Osteoblast (primary cell): ENCODE measurements at regions not wholly inside any gene's neighbourhood (a gene's known extent, or its start where the extent isn't known, plus 50 kb on each side); places are given as distances from the start of the nearest gene placed in this dataset.

Experiments
- DNase-seq: peaks from one replicate; pipeline ENCODE4 v3.0.0; 2011; ENCODE audit warnings: low spot score, mixed read lengths; ENCODE audit not compliant: insufficient read length; ENCODE audit errors: missing footprints
- H2AFZ ChIP-seq: 2 replicates; pipeline ENCODE4 v1.6.0; 2011; ENCODE audit warnings: mild to moderate bottlenecking, low read length
- H3K27ac ChIP-seq: 2 replicates; pipeline ENCODE4 v1.5.1; 2011; ENCODE audit warnings: mild to moderate bottlenecking, low read depth, low read length, moderate library complexity
- H3K27me3 ChIP-seq: 2 replicates; pipeline ENCODE4 v1.6.0; 2012; ENCODE audit warnings: mild to moderate bottlenecking, control low read depth, inconsistent platforms, low read length, moderate library complexity; ENCODE audit not compliant: insufficient read depth
- H3K36me3 ChIP-seq: 2 replicates; pipeline ENCODE4 v1.5.1; 2011; ENCODE audit warnings: mild to moderate bottlenecking, low read length, control low read depth, moderate library complexity; ENCODE audit not compliant: insufficient read depth
- H3K4me1 ChIP-seq: 2 replicates; pipeline ENCODE4 v1.5.1; 2011; ENCODE audit warnings: mild to moderate bottlenecking, low read length, control low read depth, moderate library complexity; ENCODE audit not compliant: insufficient read depth
- H3K4me2 ChIP-seq: 2 replicates; pipeline ENCODE4 v1.6.0; 2011; ENCODE audit warnings: mild to moderate bottlenecking, low read length; ENCODE audit not compliant: insufficient read depth
- H3K4me3 ChIP-seq: fragments of 200-600 bp; sonication (generic); 3 replicates; pipeline ENCODE4 v1.5.1; 2012; ENCODE audit warnings: mild to moderate bottlenecking, low read length, inconsistent platforms; ENCODE audit not compliant: insufficient read depth
- H3K79me2 ChIP-seq: 2 replicates; pipeline ENCODE4 v1.6.0; 2012; ENCODE audit warnings: mild to moderate bottlenecking, low read length, control low read depth, inconsistent platforms; ENCODE audit not compliant: insufficient read depth
- H3K9me3 ChIP-seq: 2 replicates; pipeline ENCODE4 v1.5.1; 2011; ENCODE audit warnings: low read depth, low read length, control low read depth
- H4K20me1 ChIP-seq: 2 replicates; pipeline ENCODE4 v1.6.0; 2012; ENCODE audit warnings: mild to moderate bottlenecking, low read length, control low read depth; ENCODE audit not compliant: insufficient read depth
- TF ChIP-seq, protein P1 (sequence below): IDR thresholded peaks from 2 replicates; pipeline ENCODE4 v1.5.1; 2011; ENCODE audit warnings: mild to moderate bottlenecking, low read depth, low read length, moderate library complexity; ENCODE audit errors: extremely low read depth

GRCh38 chr2:221876016-221876415 is 303.9 kb upstream of the EPHA4 start:
- DNase-seq = no peak

DNA sequence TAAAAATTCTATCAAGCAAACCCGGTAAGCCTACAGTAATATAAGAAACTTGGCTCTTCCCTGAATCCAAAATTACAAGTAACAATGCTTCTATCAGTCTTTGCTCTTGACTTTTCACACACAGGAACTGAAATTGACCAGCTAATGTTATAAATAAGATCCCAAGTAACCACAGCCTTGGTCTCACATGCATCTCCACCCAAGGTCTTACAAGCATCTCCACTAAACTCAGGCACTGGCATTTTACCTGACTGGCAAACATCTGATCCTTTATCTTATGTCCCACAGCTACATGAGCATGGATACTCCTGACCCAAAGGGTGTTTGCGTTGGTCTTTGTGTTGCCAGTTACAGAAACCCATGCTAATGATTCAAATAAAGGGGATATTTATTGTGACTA is 302.3 kb upstream of the EPHA4 start:
- Histone ChIP-seq H4K20me1 (no peaks in the 10 kb centered on the region), H3K27ac (no peak overlapping the region), H3K4me3 (no peak overlapping the region), H3K4me2 (no peak overlapping the region), H3K4me1 (no peaks in the 10 kb centered on the region), H3K36me3 (no peaks in the 10 kb centered on the region), H3K9me3 (no peaks in the 10 kb centered on the region), H2AFZ (no peak overlapping the region), H3K79me2 (no peaks in the 10 kb centered on the region), H3K27me3 (no peaks in the 10 kb centered on the region)
- TF ChIP-seq, protein P1, sequence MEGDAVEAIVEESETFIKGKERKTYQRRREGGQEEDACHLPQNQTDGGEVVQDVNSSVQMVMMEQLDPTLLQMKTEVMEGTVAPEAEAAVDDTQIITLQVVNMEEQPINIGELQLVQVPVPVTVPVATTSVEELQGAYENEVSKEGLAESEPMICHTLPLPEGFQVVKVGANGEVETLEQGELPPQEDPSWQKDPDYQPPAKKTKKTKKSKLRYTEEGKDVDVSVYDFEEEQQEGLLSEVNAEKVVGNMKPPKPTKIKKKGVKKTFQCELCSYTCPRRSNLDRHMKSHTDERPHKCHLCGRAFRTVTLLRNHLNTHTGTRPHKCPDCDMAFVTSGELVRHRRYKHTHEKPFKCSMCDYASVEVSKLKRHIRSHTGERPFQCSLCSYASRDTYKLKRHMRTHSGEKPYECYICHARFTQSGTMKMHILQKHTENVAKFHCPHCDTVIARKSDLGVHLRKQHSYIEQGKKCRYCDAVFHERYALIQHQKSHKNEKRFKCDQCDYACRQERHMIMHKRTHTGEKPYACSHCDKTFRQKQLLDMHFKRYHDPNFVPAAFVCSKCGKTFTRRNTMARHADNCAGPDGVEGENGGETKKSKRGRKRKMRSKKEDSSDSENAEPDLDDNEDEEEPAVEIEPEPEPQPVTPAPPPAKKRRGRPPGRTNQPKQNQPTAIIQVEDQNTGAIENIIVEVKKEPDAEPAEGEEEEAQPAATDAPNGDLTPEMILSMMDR = no peak
- DNase-seq = no peak

More at GRCh38 chr2:221876016-221876415, 303.9 kb upstream of the EPHA4 start:
- Histone ChIP-seq H3K4me2 (no peak overlapping the region), H3K27me3 (no peaks in the 10 kb centered on the region), H2AFZ (no peak overlapping the region), H3K79me2 (no peaks in the 10 kb centered on the region), H3K9me3 (no peaks in the 10 kb centered on the region), H3K4me1 (no peaks in the 10 kb centered on the region), H3K4me3 (no peak overlapping the region), H4K20me1 (no peaks in the 10 kb centered on the region), H3K36me3 (no peaks in the 10 kb centered on the region), H3K27ac (no peak overlapping the region)
- TF ChIP-seq, protein P1 = no peak

DNA sequence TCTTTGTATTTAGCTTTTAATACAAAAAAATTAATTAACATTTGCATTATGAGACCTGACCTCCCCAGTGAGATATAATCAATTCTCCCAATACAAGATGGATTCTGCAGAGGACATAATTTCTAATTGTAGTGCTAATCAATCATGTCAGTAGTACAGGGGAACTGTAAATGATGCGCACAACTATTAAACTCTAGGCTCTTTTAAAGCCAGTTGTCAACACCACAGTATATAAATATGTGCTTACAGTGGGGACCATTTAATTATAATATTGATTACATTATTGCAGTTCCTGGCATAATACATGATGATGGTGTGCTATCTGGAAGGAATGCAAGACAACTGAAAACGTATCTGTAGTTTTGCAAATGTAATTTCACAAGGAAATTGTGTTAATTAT is 285.6 kb upstream of the EPHA4 start:
- Histone ChIP-seq H4K20me1 (no peaks in the 10 kb centered on the region), H3K4me1 (no peaks in the 10 kb centered on the region), H2AFZ (no peak overlapping the region), H3K79me2 (no peaks in the 10 kb centered on the region), H3K4me3 (no peak overlapping the region), H3K9me3 (no peaks in the 10 kb centered on the region), H3K27ac (no peak overlapping the region), H3K27me3 (no peaks in the 10 kb centered on the region), H3K4me2 (no peak overlapping the region), H3K36me3 (no peaks in the 10 kb centered on the region)
- TF ChIP-seq, protein P1 = no peak
- DNase-seq = no peak

- Histone ChIP-seq H2AFZ (no peak overlapping the region), H3K36me3 (no peaks in the 10 kb centered on the region), H3K27ac (no peak overlapping the region), H4K20me1 (no peaks in the 10 kb centered on the region), H3K27me3 (no peaks in the 10 kb centered on the region), H3K4me3 (no peak overlapping the region), H3K4me2 (no peak overlapping the region), H3K79me2 (no peaks in the 10 kb centered on the region), H3K4me1 (no peaks in the 10 kb centered on the region), H3K9me3 (peaks cover under 1% of the 10 kb centered on the region)
- TF ChIP-seq, protein P1 = no peak
- DNase-seq = no peak
Observed at GRCh38 chr2:221853297-221853696, 281.2 kb upstream of the EPHA4 start.
